SK-N-SH (cell line): ENCODE measurements at regions not wholly inside any gene's neighbourhood (a gene's known extent, or its start where the extent isn't known, plus 50 kb on each side); places are given as distances from the start of the nearest gene placed in this dataset.

Experiments
- CTCF ChIP-seq: fragments of 200-600 bp; sonication (generic); IDR thresholded peaks from 2 replicates; pipeline ENCODE4 v1.6.1; 2017; ENCODE audit warnings: antibody characterized with exemption, mild to moderate bottlenecking, moderate library complexity
- PBX3 ChIP-seq: IDR thresholded peaks from 2 replicates; pipeline ENCODE4; 2012
- POLR2AphosphoS5 ChIP-seq: IDR thresholded peaks from 2 replicates; pipeline ENCODE4 v1.6.1; 2012; ENCODE audit warnings: low read depth, low read length
- YY1 ChIP-seq: IDR thresholded peaks from 2 replicates; pipeline ENCODE4 v1.4.0; 2012; ENCODE audit warnings: low read depth, mild to moderate bottlenecking

GRCh38 chr11:69878927-69879728, 59.9 kb upstream of the FGF3 start:
- TF ChIP-seq POLR2AphosphoS5 (no peak), PBX3 (no peak), CTCF (no peak), YY1 (no peak)
